Keratinocyte (primary cell): ENCODE measurements at regions not wholly inside any gene's neighbourhood (a gene's known extent, or its start where the extent isn't known, plus 50 kb on each side); places are given as distances from the start of the nearest gene placed in this dataset.

Experiments
- DNase-seq: peaks from one replicate; pipeline ENCODE4 v3.0.0-alpha.2; 2011; ENCODE audit warnings: low read depth, missing footprints, low spot score
- FAIRE-seq: peaks from 2 replicates; lab custom pipeline; 2011; peaks lifted over from hg19 to GRCh38; lab: Jason Lieb, UNC
- H2AFZ ChIP-seq: 2 replicates; pipeline ENCODE4 v1.6.0; 2012; ENCODE audit warnings: low read length, control low read depth, inconsistent platforms; ENCODE audit not compliant: control insufficient read depth
- H3K27ac ChIP-seq: 2 replicates; pipeline ENCODE4 v1.5.1; 2011; ENCODE audit warnings: low read length; ENCODE audit not compliant: control insufficient read depth, insufficient read depth
- H3K27me3 ChIP-seq: 3 replicates; pipeline ENCODE4 v1.6.0; 2011; ENCODE audit warnings: low read length; ENCODE audit not compliant: control insufficient read depth, insufficient read depth; ENCODE audit errors: extremely low read depth
- H3K36me3 ChIP-seq, 2 experiments: 2 replicates in 1 of 2; 3 replicates in 1 of 2; pipeline ENCODE4 v1.5.1; 2011; ENCODE audit warnings: low read length in 2 of 2, mild to moderate bottlenecking in 1 of 2; ENCODE audit not compliant: control insufficient read depth in 2 of 2, insufficient read depth in 2 of 2; ENCODE audit errors: extremely low read depth in 1 of 2
- H3K4me1 ChIP-seq: 3 replicates; pipeline ENCODE4 v1.5.1; 2011; ENCODE audit warnings: low read length; ENCODE audit not compliant: control insufficient read depth, insufficient read depth; ENCODE audit errors: extremely low read depth
- H3K4me2 ChIP-seq: 3 replicates; pipeline ENCODE4 v1.6.0; 2011; ENCODE audit warnings: low read depth, low read length; ENCODE audit not compliant: control insufficient read depth, insufficient read depth; ENCODE audit errors: extremely low read depth
- H3K4me3 ChIP-seq, 3 experiments: fragments of 200-600 bp in 1 of 3; sonication (generic) in 1 of 3; 2 replicates in 2 of 3; 3 replicates in 1 of 3; pipeline ENCODE4 v1.5.1; 2011 to 2016; ENCODE audit warnings: low read length in 3 of 3, mild to moderate bottlenecking in 3 of 3, control low read depth in 2 of 3, inconsistent platforms in 1 of 3, low read depth in 1 of 3, mixed read lengths in 1 of 3, mixed run types in 1 of 3, moderate library complexity in 1 of 3; ENCODE audit not compliant: control insufficient read depth in 2 of 3, insufficient read depth in 2 of 3; ENCODE audit errors: extremely low read depth in 1 of 3
- H3K79me2 ChIP-seq: 2 replicates; pipeline ENCODE4 v1.6.0; 2012; ENCODE audit warnings: low read length; ENCODE audit not compliant: control insufficient read depth, insufficient read depth
- H3K9ac ChIP-seq: 3 replicates; pipeline ENCODE4 v1.6.0; 2011; ENCODE audit warnings: low read length; ENCODE audit not compliant: control insufficient read depth, insufficient read depth; ENCODE audit errors: extremely low read depth
- H3K9me1 ChIP-seq: 3 replicates; pipeline ENCODE4 v1.6.0; 2011; ENCODE audit warnings: low read length; ENCODE audit not compliant: control insufficient read depth, insufficient read depth; ENCODE audit errors: extremely low read depth
- H3K9me3 ChIP-seq: 2 replicates; pipeline ENCODE4 v1.5.1; 2012; ENCODE audit warnings: low read depth, low read length; ENCODE audit not compliant: control insufficient read depth
- H4K20me1 ChIP-seq: 3 replicates; pipeline ENCODE4 v1.6.0; 2011; ENCODE audit warnings: low read length; ENCODE audit not compliant: control insufficient read depth, insufficient read depth; ENCODE audit errors: extremely low read depth
- EZH2 ChIP-seq: IDR thresholded peaks from one replicate; pipeline ENCODE4 v1.6.1; 2012; ENCODE audit warnings: inconsistent platforms, mild to moderate bottlenecking, low read length, moderate library complexity
- dilution Hi-C: fragments of 300-500 bp; cut with MboI; formaldehyde crosslinking; loops from one replicate; pipeline ENCODE4 v1.7.0; 2020; ENCODE audit warnings: low sequenced_read_pairs; ENCODE audit not compliant: extremely low pct_ligation_motif_present
- TF ChIP-seq, protein P1 (sequence below), 3 experiments: IDR thresholded peaks in 1 of 3; conservative IDR thresholded peaks in 1 of 3; optimal IDR thresholded peaks in 1 of 3; 2 replicates in 2 of 3; 3 replicates in 1 of 3; pipeline versions ENCODE3 to v1.5.1; 2011; ENCODE audit warnings: low read length in 3 of 3, mild to moderate bottlenecking in 3 of 3, moderate library complexity in 2 of 3, control low read depth in 1 of 3, inconsistent platforms in 1 of 3; ENCODE audit not compliant: insufficient read depth in 2 of 3; ENCODE audit errors: extremely low read depth in 1 of 3

DNA sequence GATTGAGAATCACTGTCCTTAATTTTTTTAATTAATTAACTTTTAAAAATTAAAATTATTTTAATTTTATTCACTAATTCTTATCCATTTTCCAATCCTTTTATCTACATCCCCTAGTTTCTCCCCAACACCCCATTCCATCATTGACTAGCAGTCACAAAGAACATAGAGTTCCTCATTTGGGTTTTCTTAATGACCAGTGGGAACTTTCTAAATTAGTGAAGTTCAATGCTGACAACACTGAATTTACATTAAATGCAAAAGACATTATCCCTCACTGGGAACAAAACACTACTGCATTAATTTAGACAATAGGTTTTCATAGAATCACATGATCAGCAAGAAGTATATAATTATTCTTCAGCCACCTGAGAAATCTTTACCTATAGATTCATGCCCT is 80.6 kb upstream of the GLS start:
- Histone ChIP-seq H2AFZ (peak overlapping the region; percentile 70), H3K9ac (no peak overlapping the region), H3K4me3 (no peak overlapping the region), H4K20me1 (no peaks in the 10 kb centered on the region), H3K27ac (no peak overlapping the region), H3K27me3 (no peaks in the 10 kb centered on the region), H3K79me2 (no peaks in the 10 kb centered on the region), H3K36me3 (no peaks in the 10 kb centered on the region), H3K4me2 (no peak overlapping the region), H3K9me3 (no peaks in the 10 kb centered on the region), H3K9me1 (no peaks in the 10 kb centered on the region), H3K4me1 (peaks cover 12% of the 10 kb centered on the region)
- TF ChIP-seq, protein P1, sequence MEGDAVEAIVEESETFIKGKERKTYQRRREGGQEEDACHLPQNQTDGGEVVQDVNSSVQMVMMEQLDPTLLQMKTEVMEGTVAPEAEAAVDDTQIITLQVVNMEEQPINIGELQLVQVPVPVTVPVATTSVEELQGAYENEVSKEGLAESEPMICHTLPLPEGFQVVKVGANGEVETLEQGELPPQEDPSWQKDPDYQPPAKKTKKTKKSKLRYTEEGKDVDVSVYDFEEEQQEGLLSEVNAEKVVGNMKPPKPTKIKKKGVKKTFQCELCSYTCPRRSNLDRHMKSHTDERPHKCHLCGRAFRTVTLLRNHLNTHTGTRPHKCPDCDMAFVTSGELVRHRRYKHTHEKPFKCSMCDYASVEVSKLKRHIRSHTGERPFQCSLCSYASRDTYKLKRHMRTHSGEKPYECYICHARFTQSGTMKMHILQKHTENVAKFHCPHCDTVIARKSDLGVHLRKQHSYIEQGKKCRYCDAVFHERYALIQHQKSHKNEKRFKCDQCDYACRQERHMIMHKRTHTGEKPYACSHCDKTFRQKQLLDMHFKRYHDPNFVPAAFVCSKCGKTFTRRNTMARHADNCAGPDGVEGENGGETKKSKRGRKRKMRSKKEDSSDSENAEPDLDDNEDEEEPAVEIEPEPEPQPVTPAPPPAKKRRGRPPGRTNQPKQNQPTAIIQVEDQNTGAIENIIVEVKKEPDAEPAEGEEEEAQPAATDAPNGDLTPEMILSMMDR (optimal IDR thresholded peaks at IDR 0.05 in 1 of 3, IDR thresholded peaks at IDR 0.05 in 1 of 3, conservative IDR thresholded peaks at IDR 0.05 in 1 of 3; ENCODE audit: extremely low read depth in 1 of 3, insufficient read depth in 2 of 3, low read length in 3 of 3), result no peak
- TF ChIP-seq EZH2, result no peak
- no peak for FAIRE-seq
- dilution Hi-C loops, result no loop called here
- DNase-seq, result no peak

DNA sequence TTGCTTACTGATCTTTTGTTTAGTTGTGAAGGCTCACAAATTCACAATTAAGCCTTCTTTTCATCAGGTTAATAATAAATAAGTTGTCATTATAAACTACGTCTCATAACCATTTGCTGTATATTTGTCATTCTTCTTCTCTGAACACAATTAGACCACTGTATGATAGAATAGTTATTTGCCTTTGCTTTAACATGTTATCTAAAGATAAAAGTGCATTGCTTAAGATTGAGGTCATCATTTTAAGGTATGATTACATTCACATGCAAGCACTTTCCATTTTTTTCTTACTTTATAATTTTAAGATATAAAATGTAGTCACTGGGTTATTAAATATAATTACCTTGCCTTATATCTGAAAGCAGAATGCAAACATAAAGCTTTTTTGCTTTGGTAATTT is 80.1 kb upstream of the GLS start:
- H3K9ac ChIP-seq, result no peak overlapping the region
- no peak overlapping the region for H3K4me2 ChIP-seq
- H3K27ac ChIP-seq, result no peak overlapping the region
- no peak for FAIRE-seq
- no peak overlapping the region for H3K4me3 ChIP-seq
- DNase-seq, result no peak
- dilution Hi-C loops, result no loop called here
- no peaks in the 10 kb centered on the region for H3K9me1 ChIP-seq
- H4K20me1 ChIP-seq, result no peaks in the 10 kb centered on the region
- H3K27me3 ChIP-seq, result no peaks in the 10 kb centered on the region
- no peaks in the 10 kb centered on the region for H3K9me3 ChIP-seq
- TF ChIP-seq, protein P1 (optimal IDR thresholded peaks at IDR 0.05 in 1 of 3, IDR thresholded peaks at IDR 0.05 in 1 of 3, conservative IDR thresholded peaks at IDR 0.05 in 1 of 3; ENCODE audit: extremely low read depth in 1 of 3, insufficient read depth in 2 of 3, low read length in 3 of 3), result no peak
- TF ChIP-seq EZH2, result no peak
- H3K79me2 ChIP-seq, result no peaks in the 10 kb centered on the region
- peak overlapping the region; percentile 70 for H2AFZ ChIP-seq
- no peaks in the 10 kb centered on the region for H3K36me3 ChIP-seq
- H3K4me1 ChIP-seq, result peaks cover 12% of the 10 kb centered on the region
